Transverse colon (tissue), 3 donors: ENCODE measurements at regions not wholly inside any gene's neighbourhood (a gene's known extent, or its start where the extent isn't known, plus 50 kb on each side); places are given as distances from the start of the nearest gene placed in this dataset.

ENCODE experiments used
- POLR2A ChIP-seq: fragments of 450-650 bp; IDR thresholded peaks from one replicate; pipeline ENCODE4 v1.6.1; 2016; ENCODE audit warnings: antibody characterized with exemption, mild to moderate bottlenecking, moderate library complexity
- TF ChIP-seq, protein P1 (sequence below), 5 experiments: fragments of 200-600 bp in 3 of 5; fragments of 450-650 bp in 2 of 5; sonication (generic) in 3 of 5; IDR thresholded peaks; 1 replicate in 2 of 5; 2 replicates in 3 of 5; pipeline ENCODE4 v1.5.1; 2016 to 2017; ENCODE audit warnings: antibody characterized with exemption in 5 of 5, inconsistent platforms in 3 of 5, mild to moderate bottlenecking in 2 of 5, moderate library complexity in 1 of 5

DNA sequence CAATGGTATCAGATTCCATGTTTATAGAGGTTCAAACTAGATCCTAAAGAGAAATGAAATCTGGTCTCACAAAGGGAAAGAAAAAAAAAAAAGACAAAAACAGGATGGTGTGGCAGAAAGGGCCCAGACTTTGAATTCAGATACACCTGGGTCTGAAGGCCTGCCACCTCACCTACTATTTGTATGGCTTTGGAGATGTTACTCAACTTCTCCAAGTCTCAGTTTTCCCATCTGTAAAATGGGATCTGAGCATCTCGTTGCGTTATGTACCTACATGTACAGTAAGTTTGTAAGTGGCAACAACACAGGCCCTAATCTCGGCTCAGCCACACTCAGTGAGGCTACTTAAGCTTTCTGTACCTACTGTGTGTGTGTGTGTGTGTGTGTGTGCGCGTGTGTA lies 147.5 kb upstream of the FGGY start:
- no peak for TF ChIP-seq POLR2A
- TF ChIP-seq, protein P1, sequence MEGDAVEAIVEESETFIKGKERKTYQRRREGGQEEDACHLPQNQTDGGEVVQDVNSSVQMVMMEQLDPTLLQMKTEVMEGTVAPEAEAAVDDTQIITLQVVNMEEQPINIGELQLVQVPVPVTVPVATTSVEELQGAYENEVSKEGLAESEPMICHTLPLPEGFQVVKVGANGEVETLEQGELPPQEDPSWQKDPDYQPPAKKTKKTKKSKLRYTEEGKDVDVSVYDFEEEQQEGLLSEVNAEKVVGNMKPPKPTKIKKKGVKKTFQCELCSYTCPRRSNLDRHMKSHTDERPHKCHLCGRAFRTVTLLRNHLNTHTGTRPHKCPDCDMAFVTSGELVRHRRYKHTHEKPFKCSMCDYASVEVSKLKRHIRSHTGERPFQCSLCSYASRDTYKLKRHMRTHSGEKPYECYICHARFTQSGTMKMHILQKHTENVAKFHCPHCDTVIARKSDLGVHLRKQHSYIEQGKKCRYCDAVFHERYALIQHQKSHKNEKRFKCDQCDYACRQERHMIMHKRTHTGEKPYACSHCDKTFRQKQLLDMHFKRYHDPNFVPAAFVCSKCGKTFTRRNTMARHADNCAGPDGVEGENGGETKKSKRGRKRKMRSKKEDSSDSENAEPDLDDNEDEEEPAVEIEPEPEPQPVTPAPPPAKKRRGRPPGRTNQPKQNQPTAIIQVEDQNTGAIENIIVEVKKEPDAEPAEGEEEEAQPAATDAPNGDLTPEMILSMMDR (IDR thresholded peaks at IDR 0.05), result no peak
